NCI-H2227 treated with DMSO at 0.1 percent for 48 hours (cell line): ENCODE measurements at regions not wholly inside any gene's neighbourhood (a gene's known extent, or its start where the extent isn't known, plus 50 kb on each side); places are given as distances from the start of the nearest gene placed in this dataset.
A peak's percentile ranks its signal among the peaks of the same experiment; 100 is the strongest.
"Not testable (repeated sequence)": the region's sequence is repeated elsewhere in the genome, so short reads cannot be mapped to it uniquely, and the experiment has no call there.

Source experiments
- DNase-seq: peaks from one replicate; lab custom pipeline; 2025; lab: John Stamatoyannopoulos, UW

- DNase-seq, result no peak
Measured at GRCh38 chr14:46596236-46596635, 55.3 kb downstream of the RPL10L start.

GRCh38 chr14:46582826-46583225 lies 68.8 kb downstream of the RPL10L start:
- DNase-seq, result no peak

GRCh38 chr14:46581036-46581671 lies 70.4 kb downstream of the RPL10L start:
- DNase-seq, result peak; percentile 5

GRCh38 chr14:46574978-46575375 lies 76.6 kb downstream of the RPL10L start:
- no peak for DNase-seq

GRCh38 chr14:46574221-46574977 lies 77.2 kb downstream of the RPL10L start:
- DNase-seq, result no peak

GRCh38 chr14:46573498-46573897 lies 78.1 kb downstream of the RPL10L start:
- no peak for DNase-seq

GRCh38 chr14:46571970-46572369 lies 79.6 kb downstream of the RPL10L start:
- DNase-seq, result no peak

GRCh38 chr14:46568161-46568560 lies 83.4 kb downstream of the RPL10L start:
- DNase-seq, result not testable (repeated sequence)

GRCh38 chr14:46550836-46551235 lies 100.7 kb downstream of the RPL10L start:
- DNase-seq, result no peak

- no peak for DNase-seq
Measured at GRCh38 chr14:46540986-46541385, 110.6 kb downstream of the RPL10L start.

- no peak for DNase-seq
Measured at GRCh38 chr14:46519121-46519520, 132.5 kb downstream of the RPL10L start.

- not testable (repeated sequence) for DNase-seq
Measured at GRCh38 chr14:46508752-46509151, 142.8 kb downstream of the RPL10L start.

- DNase-seq, result no peak
Measured at GRCh38 chr14:46499521-46499920, 152.1 kb downstream of the RPL10L start.

GRCh38 chr14:46496409-46496808 lies 155.2 kb downstream of the RPL10L start:
- DNase-seq, result no peak

- DNase-seq, result no peak
Measured at GRCh38 chr14:46490238-46490685, 161.3 kb downstream of the RPL10L start.

GRCh38 chr14:46488374-46488773 lies 163.2 kb downstream of the RPL10L start:
- DNase-seq, result no peak

- DNase-seq, result no peak
Measured at GRCh38 chr14:46487582-46488350, 163.8 kb downstream of the RPL10L start.

- DNase-seq, result no peak
Measured at GRCh38 chr14:46482200-46482599, 169.4 kb downstream of the RPL10L start.

- DNase-seq, result no peak
Measured at GRCh38 chr14:46480817-46481216, 170.8 kb downstream of the RPL10L start.

GRCh38 chr14:46472261-46472660 lies 179.3 kb downstream of the RPL10L start:
- no peak for DNase-seq

GRCh38 chr14:46464341-46464740 lies 187.2 kb downstream of the RPL10L start:
- no peak for DNase-seq

GRCh38 chr14:46451800-46452199 lies 199.8 kb downstream of the RPL10L start:
- no peak for DNase-seq

GRCh38 chr14:46444666-46445065 lies 206.9 kb downstream of the RPL10L start:
- no peak for DNase-seq
